Midbrain (tissue), 1 donor: ENCODE measurements at regions not wholly inside any gene's neighbourhood (a gene's known extent, or its start where the extent isn't known, plus 50 kb on each side); places are given as distances from the start of the nearest gene placed in this dataset.
"Not testable (repeated sequence)": the region's sequence is repeated elsewhere in the genome, so short reads cannot be mapped to it uniquely, and the experiment has no call there.

Experiments used
- DNase-seq: peaks from one replicate; lab custom pipeline; 2025; lab: John Stamatoyannopoulos, UW

- DNase-seq = no peak
Measured at GRCh38 chr20:51958099-51959065, 156.1 kb upstream of the SALL4 start.

GRCh38 chr20:51955756-51956155 is 153.4 kb upstream of the SALL4 start:
- DNase-seq = no peak

GRCh38 chr20:51953731-51954340 is 151.5 kb upstream of the SALL4 start:
- no peak for DNase-seq

GRCh38 chr20:51950926-51951325 is 148.6 kb upstream of the SALL4 start:
- DNase-seq = no peak

GRCh38 chr20:51946586-51946985 is 144.3 kb upstream of the SALL4 start:
- no peak for DNase-seq

GRCh38 chr20:51945881-51946280 is 143.6 kb upstream of the SALL4 start:
- DNase-seq = no peak

- no peak for DNase-seq
Measured at GRCh38 chr20:51945177-51945576, 142.9 kb upstream of the SALL4 start.

- no peak for DNase-seq
Measured at GRCh38 chr20:51943761-51944160, 141.4 kb upstream of the SALL4 start.

- DNase-seq = not testable (repeated sequence)
Measured at GRCh38 chr20:51943326-51943725, 141.0 kb upstream of the SALL4 start.

GRCh38 chr20:51941503-51941902 is 139.2 kb upstream of the SALL4 start:
- DNase-seq = no peak

GRCh38 chr20:51939259-51939585 is 136.9 kb upstream of the SALL4 start:
- DNase-seq = no peak

- DNase-seq = no peak
Measured at GRCh38 chr20:51938559-51939258, 136.4 kb upstream of the SALL4 start.

- no peak for DNase-seq
Measured at GRCh38 chr20:51937779-51938178, 135.5 kb upstream of the SALL4 start.

- DNase-seq = no peak
Measured at GRCh38 chr20:51936377-51936776, 134.1 kb upstream of the SALL4 start.

GRCh38 chr20:51935003-51935358 is 132.7 kb upstream of the SALL4 start:
- no peak for DNase-seq

- DNase-seq = no peak
Measured at GRCh38 chr20:51934301-51935002, 132.1 kb upstream of the SALL4 start.

- DNase-seq = no peak
Measured at GRCh38 chr20:51931371-51931781, 129.1 kb upstream of the SALL4 start.

GRCh38 chr20:51930775-51931174 is 128.5 kb upstream of the SALL4 start:
- no peak for DNase-seq

GRCh38 chr20:51928931-51929330 is 126.6 kb upstream of the SALL4 start:
- no peak for DNase-seq

GRCh38 chr20:51927970-51928369 is 125.6 kb upstream of the SALL4 start:
- DNase-seq = not testable (repeated sequence)

GRCh38 chr20:51926670-51927305 is 124.5 kb upstream of the SALL4 start:
- no peak for DNase-seq

GRCh38 chr20:51924509-51924908 is 122.2 kb upstream of the SALL4 start:
- no peak for DNase-seq
